KOPT-K1 (cell line): ENCODE measurements at regions not wholly inside any gene's neighbourhood (a gene's known extent, or its start where the extent isn't known, plus 50 kb on each side); places are given as distances from the start of the nearest gene placed in this dataset.
"Not testable (repeated sequence)": the region's sequence is repeated elsewhere in the genome, so short reads cannot be mapped to it uniquely, and the experiment has no call there.

Experiments used
- H3K27ac ChIP-seq: fragments of 200-600 bp; sonication (generic); 2 replicates; pipeline ENCODE4 v1.5.1; 2016; ENCODE audit warnings: antibody characterized with exemption, mild to moderate bottlenecking, low read depth, low read length; ENCODE audit not compliant: poor library complexity, severe bottlenecking
- H3K36me3 ChIP-seq: fragments of 200-600 bp; sonication (generic); 2 replicates; pipeline ENCODE4 v1.5.1; 2017; ENCODE audit warnings: antibody characterized with exemption, mild to moderate bottlenecking, low read length, moderate library complexity; ENCODE audit not compliant: insufficient read depth
- H3K9me3 ChIP-seq: fragments of 200-600 bp; sonication (generic); 2 replicates; pipeline ENCODE4 v1.5.1; 2017; ENCODE audit warnings: antibody characterized with exemption, low read length, mild to moderate bottlenecking; ENCODE audit not compliant: insufficient read depth, poor library complexity, severe bottlenecking

DNA sequence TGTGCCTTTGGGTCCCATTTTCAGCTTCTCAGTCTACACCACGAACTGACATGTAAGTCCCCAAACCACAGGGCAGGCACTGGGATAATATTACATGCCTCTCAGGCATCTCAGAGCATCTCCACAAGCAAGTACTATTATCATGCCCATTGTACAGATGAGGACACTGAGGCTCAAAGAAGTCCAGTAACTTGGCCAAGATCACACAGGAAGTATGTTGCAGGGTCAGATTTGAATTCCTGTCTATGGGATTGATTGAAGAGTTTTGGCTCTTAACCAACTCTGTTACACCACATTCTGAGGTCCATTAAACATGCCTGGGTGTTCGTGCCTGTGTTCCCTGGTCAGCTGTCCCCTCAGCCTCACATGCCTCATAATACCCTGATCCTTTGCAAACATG, 319.8 kb downstream of the FOXO1 start:
- H3K27ac ChIP-seq, result no peak overlapping the region
- no peaks in the 10 kb centered on the region for H3K36me3 ChIP-seq
- H3K9me3 ChIP-seq, result no peaks in the 10 kb centered on the region

DNA sequence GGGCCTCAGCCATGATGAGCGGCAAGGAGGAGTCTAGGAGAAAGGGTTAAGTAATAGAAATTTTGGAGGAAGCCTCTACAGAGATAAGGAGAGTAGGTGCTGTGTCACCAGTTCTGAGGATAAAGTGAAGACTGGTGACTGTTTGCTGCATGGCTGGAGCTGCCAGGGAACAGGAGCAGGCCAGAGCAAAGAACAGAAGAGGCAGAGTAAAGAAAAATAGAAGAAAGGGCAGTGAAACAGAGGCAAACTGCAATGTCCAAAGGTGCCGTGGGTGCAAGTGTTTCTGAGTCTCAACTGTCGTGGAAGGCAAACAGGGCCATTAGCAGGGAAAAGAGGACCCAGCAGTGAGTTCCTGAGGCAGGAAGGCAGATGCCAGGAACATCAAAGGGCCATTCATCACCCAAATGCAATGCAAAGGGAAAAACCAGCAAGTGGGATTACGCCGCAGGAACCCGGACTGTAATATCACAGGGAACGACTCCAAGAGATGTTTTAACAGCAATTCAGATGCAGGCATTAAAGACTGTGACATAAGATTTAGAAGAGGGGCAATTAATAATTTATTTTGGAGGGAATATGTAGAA, 318.3 kb downstream of the FOXO1 start:
- Histone ChIP-seq H3K36me3 (no peaks in the 10 kb centered on the region), H3K9me3 (no peaks in the 10 kb centered on the region), H3K27ac (no peak overlapping the region)

DNA sequence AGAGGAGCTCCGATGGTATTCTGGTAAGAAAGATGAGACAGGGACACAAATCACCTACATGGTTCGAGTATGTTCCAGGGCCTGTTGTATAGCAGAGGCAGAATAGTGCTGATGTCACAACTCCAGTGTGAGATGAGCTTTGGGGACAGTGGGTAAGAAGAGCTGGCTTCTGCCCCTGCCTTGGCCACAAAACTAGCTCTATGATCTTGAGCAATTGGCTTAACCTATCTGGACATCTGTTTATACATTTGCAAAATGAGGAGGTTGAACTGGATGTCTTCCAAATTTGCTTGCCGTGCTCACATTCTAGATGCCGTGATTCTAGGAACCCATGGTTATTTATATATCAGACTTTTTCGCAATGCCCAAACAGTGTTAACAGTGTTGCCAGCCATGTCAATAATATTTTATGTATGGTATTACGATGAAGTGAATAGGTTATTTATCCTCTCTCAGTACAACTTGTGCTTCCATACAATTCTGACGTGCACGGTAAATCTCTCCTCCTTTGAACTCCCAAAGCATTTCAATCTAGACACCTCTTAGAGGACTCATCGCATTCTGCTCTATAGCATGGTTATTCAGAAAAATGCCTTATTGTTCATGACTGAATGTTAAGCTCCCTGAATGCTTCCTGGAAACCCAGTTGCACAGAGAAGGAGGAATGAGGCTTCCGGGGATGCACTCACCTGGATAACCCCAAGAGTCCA, 316.0 kb downstream of the FOXO1 start:
- no peak overlapping the region for H3K27ac ChIP-seq
- H3K36me3 ChIP-seq, result no peaks in the 10 kb centered on the region
- H3K9me3 ChIP-seq, result no peaks in the 10 kb centered on the region

DNA sequence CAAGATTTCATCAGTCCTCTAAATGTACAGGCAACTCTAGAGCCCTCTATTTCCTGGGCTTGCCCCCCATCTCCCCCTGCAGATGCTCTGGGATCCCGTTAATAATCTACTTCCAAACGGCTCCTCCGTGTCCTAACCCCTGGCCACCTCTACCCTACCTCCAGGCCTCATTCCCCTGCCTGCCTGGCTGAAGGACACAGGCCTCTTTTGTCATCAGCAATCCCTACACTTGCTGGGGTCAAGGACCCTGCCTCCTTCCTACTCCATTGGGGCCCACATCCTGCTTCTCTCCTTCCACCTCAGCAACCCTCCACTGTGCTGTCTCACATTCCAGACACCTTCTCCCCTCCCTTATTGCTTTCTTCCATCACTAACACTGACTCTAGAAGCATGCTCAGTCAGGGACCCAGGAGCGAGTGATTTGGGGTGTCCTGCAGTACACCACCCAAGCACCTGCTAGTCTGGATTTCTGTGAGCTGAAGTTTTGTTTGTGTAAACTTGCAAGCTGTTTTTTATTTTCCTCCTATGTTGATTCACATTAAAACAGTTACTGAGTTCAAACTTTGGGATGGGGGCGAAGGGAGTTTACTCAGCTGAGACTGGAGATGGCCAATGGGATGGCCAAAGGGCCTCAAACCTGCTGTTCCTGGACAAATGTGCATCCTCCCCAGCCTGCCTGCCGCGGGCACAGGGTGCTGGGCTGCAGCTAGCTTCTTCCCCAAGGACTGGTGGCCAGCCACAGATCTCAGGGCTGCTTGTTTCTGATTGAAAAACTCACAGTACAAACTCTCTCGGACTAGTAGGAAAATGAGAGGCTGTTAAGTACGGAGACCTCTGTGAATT, 314.7 kb downstream of the FOXO1 start:
- Histone ChIP-seq H3K9me3 (no peaks in the 10 kb centered on the region), H3K27ac (no peak overlapping the region), H3K36me3 (no peaks in the 10 kb centered on the region)

DNA sequence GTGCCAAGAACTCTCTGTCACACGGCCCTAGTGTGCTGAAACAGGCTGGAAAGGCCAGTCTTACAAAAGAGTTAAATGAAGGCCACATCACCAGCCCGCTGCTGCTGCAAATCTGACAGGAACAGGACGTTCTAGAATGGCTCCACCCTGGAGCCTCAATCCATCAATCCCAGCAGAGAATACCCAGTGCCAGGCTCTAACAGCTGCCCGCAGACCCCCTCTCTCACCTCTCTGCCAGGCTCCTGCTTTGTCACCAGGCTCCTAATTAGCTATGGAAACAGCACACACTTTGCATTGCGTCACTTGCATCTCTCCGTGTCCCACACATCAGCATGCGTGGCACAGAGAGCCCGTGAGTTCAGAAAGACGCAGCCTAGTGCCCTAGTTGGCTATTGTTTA, 314.1 kb downstream of the FOXO1 start:
- no peak overlapping the region for H3K27ac ChIP-seq

DNA sequence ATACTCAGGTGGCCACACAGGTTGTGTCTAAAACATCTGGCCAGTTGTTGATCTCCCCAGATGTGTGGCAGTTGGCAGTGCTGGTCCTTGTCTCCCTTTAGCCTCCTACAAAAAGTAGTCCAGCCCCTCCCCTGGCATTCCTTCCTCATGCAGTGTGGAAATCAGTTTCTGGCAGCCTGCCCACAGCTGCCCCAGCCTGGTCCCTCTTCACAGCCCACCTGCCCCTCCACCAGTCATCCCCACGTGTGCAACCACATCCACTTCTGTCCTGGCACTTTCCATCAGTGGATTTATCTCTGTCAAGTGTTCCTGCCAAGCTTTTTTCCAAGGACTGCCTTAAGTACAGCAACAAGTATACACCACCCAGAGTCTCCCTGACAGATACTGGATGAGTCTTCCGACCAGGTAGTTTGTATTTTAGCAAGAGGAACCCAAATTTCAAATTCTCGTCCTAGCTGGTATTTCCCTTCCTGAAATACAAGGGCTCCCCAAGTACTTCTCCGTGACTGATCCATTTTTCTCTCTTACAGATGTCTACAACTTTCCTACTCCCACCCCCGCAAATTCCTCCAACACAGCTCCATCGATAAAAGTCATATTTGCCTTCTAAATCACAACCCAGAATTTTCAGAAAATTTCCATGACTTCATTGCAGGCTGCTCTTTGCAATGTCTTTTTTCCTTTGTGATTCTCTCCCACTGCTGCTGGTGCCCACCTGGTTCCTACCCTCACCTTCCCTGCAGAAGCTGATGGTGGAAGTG, 313.5 kb downstream of the FOXO1 start:
- H3K36me3 ChIP-seq, result no peaks in the 10 kb centered on the region
- no peaks in the 10 kb centered on the region for H3K9me3 ChIP-seq
- no peak overlapping the region for H3K27ac ChIP-seq

More for the DNA sequence above, 314.1 kb downstream of the FOXO1 start:
- Histone ChIP-seq H3K36me3 (no peaks in the 10 kb centered on the region), H3K9me3 (no peaks in the 10 kb centered on the region)

DNA sequence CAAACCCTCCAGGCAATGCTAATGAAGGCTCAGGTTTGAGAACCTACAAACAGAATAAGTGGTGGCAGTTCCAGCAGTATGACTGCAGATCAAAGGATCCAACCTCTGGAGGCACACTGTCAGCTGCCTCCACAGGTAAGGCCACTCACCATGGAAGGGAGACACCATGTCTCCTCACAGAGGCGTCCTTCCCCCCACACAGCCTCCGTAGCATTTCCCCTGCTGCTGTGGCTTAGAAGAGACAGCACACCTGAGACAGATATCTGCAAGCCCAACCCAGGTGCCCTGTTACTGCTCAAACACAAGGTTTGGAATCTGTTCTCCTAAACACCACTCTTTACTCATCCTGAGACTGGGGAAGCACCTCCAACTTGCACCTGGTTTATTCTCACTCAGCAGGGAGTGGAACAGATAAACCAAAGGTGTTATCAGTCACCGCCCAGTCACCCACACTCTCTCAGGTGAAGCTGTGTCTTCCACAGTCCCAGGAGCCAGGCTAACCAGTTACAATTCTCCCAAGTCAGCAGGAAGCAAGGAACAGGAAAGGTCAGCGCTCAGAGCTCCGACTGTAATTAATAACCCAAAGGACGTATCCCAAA, 311.2 kb downstream of the FOXO1 start:
- H3K36me3 ChIP-seq, result no peaks in the 10 kb centered on the region
- H3K9me3 ChIP-seq, result no peaks in the 10 kb centered on the region
- H3K27ac ChIP-seq, result no peak overlapping the region

DNA sequence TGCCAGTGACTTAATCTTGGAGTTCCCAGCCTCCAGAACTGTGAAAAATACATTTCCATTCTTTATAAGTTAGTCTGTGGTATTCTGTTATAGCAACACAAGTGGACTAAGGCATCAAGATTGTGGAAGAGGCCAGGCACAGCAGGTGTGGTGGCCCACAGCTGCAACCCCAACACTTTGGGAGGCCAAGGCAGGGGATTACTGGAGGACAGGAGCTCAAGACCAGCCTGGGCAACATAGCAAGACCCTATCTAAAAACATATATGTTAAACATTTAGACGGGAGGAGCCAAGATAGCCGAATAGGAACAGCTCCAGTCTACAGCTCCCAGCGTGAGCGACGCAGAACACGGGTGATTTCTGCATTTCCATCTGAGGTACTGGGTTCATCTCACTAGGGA, 310.4 kb downstream of the FOXO1 start:
- H3K9me3 ChIP-seq, result no peaks in the 10 kb centered on the region
- H3K36me3 ChIP-seq, result no peaks in the 10 kb centered on the region
- no peak overlapping the region for H3K27ac ChIP-seq

DNA sequence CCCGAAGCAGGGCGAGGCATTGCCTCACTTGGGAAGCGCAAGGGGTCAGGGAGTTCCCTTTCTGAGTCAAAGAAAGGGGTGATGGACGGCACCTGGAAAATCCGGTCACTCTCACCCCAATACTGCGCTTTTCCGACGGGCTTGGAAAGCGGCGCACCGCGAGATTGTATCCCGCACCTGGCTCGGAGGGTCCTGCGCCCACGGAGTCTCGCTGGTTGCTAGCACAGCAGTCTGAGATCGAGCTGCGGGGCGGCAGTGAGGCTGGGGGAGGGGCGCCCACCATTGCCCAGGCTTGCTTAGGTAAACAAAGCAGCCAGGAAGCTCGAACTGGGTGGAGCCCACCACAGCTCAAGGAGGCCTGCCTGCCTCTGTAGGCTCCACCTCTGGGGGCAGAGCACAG, 310.0 kb downstream of the FOXO1 start:
- H3K27ac ChIP-seq, H3K36me3 ChIP-seq, H3K9me3 ChIP-seq: not testable (repeated sequence)

DNA sequence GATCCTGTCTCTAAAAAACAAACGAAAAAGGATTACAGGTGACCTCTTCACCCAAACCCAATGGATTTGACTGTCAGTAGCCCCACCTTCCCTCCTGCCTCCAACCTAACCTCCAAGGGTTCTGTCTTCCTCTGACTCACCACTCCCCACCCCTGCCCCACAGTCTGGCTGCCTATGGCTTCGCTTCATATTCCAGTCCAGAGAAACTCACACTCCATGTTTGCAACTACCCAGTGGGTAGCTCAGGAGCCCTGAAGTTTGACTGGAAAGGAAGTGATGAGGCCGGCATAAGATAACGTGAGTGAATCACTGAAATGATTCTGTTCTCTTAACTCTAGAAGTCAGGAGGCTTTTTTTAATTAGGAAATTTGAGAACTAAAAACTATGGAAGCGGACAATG, 303.9 kb downstream of the FOXO1 start:
- Histone ChIP-seq H3K36me3 (no peaks in the 10 kb centered on the region), H3K9me3 (no peaks in the 10 kb centered on the region), H3K27ac (no peak overlapping the region)

DNA sequence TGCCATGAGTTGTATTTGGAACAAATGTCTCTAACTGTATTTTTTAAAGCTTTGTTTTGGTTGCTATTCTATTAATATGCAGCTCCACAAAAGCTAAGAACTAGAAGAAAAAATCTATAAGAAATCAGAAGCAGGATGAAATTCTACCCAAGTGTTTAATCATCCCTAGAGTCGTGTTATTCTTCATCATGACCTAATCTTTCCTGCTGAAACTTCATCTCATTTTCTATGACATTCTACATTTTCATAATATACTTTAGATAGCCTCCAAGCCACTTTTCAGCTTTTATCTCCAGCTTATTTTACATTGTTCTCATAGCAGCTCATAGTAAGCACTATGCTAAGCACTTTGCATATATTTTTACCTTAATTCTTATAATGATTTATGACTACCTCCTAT, 302.8 kb downstream of the FOXO1 start:
- no peak overlapping the region for H3K27ac ChIP-seq
- no peaks in the 10 kb centered on the region for H3K36me3 ChIP-seq
- H3K9me3 ChIP-seq, result no peaks in the 10 kb centered on the region

DNA sequence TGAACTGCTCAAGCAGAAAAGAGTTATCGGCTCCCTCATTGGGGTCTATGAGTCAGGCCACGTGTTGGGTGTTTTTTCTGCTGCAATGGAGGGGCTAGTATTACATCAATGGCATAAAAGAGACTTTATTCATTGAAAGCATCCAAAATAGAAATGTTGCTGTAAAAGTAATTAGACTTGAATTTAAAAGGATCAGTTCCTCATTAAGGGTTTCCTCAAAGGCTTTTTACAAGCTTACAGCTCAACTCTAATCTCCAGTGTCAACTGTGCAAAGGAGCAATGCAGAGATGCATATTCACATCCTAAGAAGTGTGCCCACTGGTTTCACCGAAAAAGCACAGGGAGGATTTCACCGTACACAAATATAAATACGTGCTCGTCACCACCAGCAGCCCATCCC, 300.3 kb downstream of the FOXO1 start:
- H3K9me3 ChIP-seq, result no peaks in the 10 kb centered on the region
- no peaks in the 10 kb centered on the region for H3K36me3 ChIP-seq
- no peak overlapping the region for H3K27ac ChIP-seq

DNA sequence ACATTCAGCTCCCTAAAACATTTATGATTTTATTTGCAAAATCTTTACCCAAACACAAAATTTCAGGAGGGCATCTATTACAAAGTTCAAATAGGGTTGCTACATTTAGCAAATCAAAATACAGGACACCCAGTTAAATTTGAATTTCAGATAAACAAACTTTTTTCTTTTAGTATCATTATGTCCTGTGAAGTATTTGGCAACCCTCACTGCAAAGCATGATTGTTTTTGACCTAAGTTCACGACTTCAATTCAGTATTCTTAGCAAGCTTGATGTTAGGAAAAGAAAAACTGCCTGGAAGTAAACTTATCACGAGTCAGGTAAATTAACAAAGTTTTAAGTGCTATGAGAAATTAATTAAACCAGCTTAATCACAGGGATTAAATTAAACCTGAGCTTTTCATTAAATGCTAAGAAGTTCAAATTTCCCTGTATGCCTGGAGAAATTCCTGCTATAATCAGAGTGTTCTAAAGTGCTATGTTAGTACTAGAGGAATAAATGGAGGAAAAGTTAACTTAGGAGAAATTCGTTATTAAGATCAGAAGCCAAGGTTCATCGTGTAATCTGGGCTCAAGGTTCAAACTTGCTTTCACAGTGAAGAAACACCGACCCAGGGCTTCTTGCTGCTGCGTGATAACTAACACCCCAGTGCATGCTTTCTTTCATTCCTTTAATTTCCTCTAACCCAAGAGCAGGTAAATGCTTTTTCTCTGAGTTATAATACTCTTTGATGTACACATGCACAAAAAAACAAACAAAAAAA, 298.1 kb downstream of the FOXO1 start:
- no peak overlapping the region for H3K27ac ChIP-seq
- no peaks in the 10 kb centered on the region for H3K36me3 ChIP-seq
- H3K9me3 ChIP-seq, result no peaks in the 10 kb centered on the region

DNA sequence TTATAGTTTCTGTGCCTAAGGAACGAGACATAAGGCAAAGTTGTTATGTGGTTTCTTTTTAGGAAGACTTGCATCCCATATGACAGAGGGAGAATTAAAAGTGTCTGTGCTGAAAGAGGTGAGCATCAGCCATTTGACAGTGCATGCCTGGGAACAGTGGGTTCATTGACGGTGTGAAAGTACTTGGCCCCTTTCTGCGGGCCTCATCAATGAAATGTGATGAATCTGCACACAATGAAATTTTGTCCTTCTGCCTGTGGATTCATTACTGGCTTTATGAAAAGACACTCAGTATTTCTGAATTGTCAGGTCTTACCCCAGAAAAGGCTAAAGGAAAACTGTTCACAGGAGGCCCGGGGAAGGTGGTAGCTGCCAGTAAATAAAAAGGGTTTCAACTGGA, 295.8 kb downstream of the FOXO1 start:
- no peaks in the 10 kb centered on the region for H3K36me3 ChIP-seq
- H3K27ac ChIP-seq, result no peak overlapping the region
- no peaks in the 10 kb centered on the region for H3K9me3 ChIP-seq
